ENCODE measurements at regions not wholly inside any gene's neighbourhood (a gene's known extent, or its start where the extent isn't known, plus 50 kb on each side); places are given as distances from the start of the nearest gene placed in this dataset.

GRCh38 chr4:130851932-130852331 lies 1756.0 kb downstream of the C4orf33 start:
- no peak overlapping the region for H3K4me3 ChIP-seq
- intact Hi-C loops (cut with DNase I): no loop called here
- H3K27ac ChIP-seq: no peak overlapping the region
- no peak for TF ChIP-seq POLR2A (IDR thresholded peaks at IDR 0.05)
- TF ChIP-seq POLR2AphosphoS5 (IDR thresholded peaks at IDR 0.05): no peak
- no peak for TF ChIP-seq CTCF (IDR thresholded peaks at IDR 0.05)
- DNase-seq (ENCODE audit: low spot score): no peak
- WGBS: 85% methylated on average over 3 of the region's 3 CpGs
- H3K4me1 ChIP-seq (replicated peaks): no peaks in the 10 kb centered on the region
- H3K27me3 ChIP-seq (replicated peaks; ENCODE audit: insufficient read depth): no peaks in the 10 kb centered on the region
- H3K9me3 ChIP-seq: no peaks in the 10 kb centered on the region
- H3K36me3 ChIP-seq: no peaks in the 10 kb centered on the region

DNA sequence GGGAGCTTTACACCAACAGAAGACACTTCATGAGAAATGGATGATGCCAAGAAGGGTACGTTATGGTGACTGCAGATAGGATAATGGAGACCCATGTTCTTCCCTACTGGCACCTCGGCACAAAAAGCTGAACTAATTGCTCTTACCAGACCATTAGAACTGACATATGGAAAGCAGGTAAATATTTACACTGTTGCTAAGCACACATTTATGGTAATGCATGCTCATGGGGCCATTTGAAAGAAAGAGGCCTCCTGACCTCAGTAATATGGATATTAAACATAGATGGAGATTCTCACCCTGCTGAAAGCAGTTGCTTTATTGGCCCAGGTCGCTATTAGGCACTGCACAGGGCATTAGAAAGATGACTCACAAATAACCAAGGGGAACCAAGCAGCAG lies 1759.6 kb downstream of the C4orf33 start:
- no peaks in the 10 kb centered on the region for H3K4me1 ChIP-seq (replicated peaks)
- no peak overlapping the region for H3K27ac ChIP-seq
- H3K4me3 ChIP-seq: no peak overlapping the region
- H3K9me3 ChIP-seq: no peaks in the 10 kb centered on the region
- DNase-seq (ENCODE audit: low spot score): no peak
- no peak for TF ChIP-seq POLR2A (IDR thresholded peaks at IDR 0.05)
- no peak for TF ChIP-seq POLR2AphosphoS5 (IDR thresholded peaks at IDR 0.05)
- no peak for TF ChIP-seq CTCF (IDR thresholded peaks at IDR 0.05)
- WGBS: 63% methylated on average over 3 of the region's 3 CpGs
- H3K27me3 ChIP-seq (replicated peaks; ENCODE audit: insufficient read depth): no peaks in the 10 kb centered on the region
- H3K36me3 ChIP-seq: no peaks in the 10 kb centered on the region
- intact Hi-C loops (cut with DNase I): no loop called here

DNA sequence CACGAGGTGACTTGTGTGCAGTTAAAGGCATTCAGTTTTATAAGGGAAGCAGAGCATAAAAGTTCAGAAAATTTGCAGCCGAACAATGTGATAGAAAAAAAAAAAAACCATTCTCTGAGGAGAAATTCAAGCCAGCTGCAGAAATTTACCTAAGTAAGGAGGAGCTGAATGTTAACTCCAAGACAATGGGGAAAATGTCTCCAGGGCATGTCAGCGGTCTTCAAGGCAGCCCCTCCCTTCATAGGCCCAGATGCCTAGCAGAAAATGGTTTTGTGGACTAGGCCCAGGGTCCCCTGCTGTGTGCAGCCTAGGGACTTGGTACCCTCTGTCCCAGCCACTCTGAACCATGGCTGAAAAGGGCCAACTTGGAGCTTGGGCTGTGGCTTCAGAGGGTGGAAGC lies 1764.0 kb downstream of the C4orf33 start:
- H3K27me3 ChIP-seq (replicated peaks; ENCODE audit: insufficient read depth): no peaks in the 10 kb centered on the region
- no peak overlapping the region for H3K4me3 ChIP-seq
- no peak for DNase-seq (ENCODE audit: low spot score)
- no peaks in the 10 kb centered on the region for H3K36me3 ChIP-seq
- WGBS: 69% methylated on average over 3 of the region's 3 CpGs
- no peaks in the 10 kb centered on the region for H3K4me1 ChIP-seq (replicated peaks)
- H3K9me3 ChIP-seq: no peaks in the 10 kb centered on the region
- no peak for TF ChIP-seq POLR2A (IDR thresholded peaks at IDR 0.05)
- no peak for TF ChIP-seq POLR2AphosphoS5 (IDR thresholded peaks at IDR 0.05)
- TF ChIP-seq CTCF (IDR thresholded peaks at IDR 0.05): no peak
- no peak overlapping the region for H3K27ac ChIP-seq
- intact Hi-C loops (cut with DNase I): no loop called here

DNA sequence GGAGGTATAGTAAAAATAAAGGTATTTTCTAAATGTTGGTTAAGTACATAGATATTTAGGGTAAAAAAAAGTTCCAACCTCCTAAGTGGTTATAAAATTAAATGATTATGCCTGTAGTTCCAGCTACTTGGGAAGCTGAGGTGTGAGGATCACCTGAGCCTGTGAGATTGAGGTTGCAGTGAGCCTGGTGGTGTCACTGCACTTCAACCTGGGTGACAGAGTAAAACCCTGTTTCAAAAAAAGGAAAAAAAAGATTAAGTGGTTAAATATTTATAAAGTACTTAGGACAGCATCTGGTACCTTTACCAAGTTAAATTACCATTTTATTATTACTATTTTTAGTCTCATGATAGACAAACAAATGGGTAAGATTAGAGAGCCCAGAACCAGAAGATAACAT lies 1801.0 kb downstream of the C4orf33 start:
- DNase-seq (ENCODE audit: low spot score): no peak
- no peak overlapping the region for H3K4me3 ChIP-seq
- no peaks in the 10 kb centered on the region for H3K9me3 ChIP-seq
- TF ChIP-seq CTCF (IDR thresholded peaks at IDR 0.05): no peak
- TF ChIP-seq POLR2AphosphoS5 (IDR thresholded peaks at IDR 0.05): no peak
- no peak for TF ChIP-seq POLR2A (IDR thresholded peaks at IDR 0.05)
- intact Hi-C loops (cut with DNase I): no loop called here
- no peaks in the 10 kb centered on the region for H3K27me3 ChIP-seq (replicated peaks; ENCODE audit: insufficient read depth)
- no peak overlapping the region for H3K27ac ChIP-seq
- no peaks in the 10 kb centered on the region for H3K4me1 ChIP-seq (replicated peaks)
- H3K36me3 ChIP-seq: no peaks in the 10 kb centered on the region

- Histone ChIP-seq H3K4me1 (replicated peaks) (no peaks in the 10 kb centered on the region), H3K27ac (no peak overlapping the region), H3K4me3 (no peak overlapping the region), H3K36me3 (no peaks in the 10 kb centered on the region), H3K9me3 (no peaks in the 10 kb centered on the region), H3K27me3 (replicated peaks; ENCODE audit: insufficient read depth) (no peaks in the 10 kb centered on the region)
- TF ChIP-seq POLR2AphosphoS5 (IDR thresholded peaks at IDR 0.05): no peak
- TF ChIP-seq POLR2A (IDR thresholded peaks at IDR 0.05): no peak
- TF ChIP-seq CTCF (IDR thresholded peaks at IDR 0.05): no peak
- WGBS: 75% methylated on average over 5 of the region's 5 CpGs
- DNase-seq (ENCODE audit: low spot score): no peak
- intact Hi-C loops (cut with DNase I): no loop called here
Observed at GRCh38 chr4:130901321-130901720, 1805.4 kb downstream of the C4orf33 start.
